CD14-positive monocyte (primary cell): ENCODE measurements at regions not wholly inside any gene's neighbourhood (a gene's known extent, or its start where the extent isn't known, plus 50 kb on each side); places are given as distances from the start of the nearest gene placed in this dataset.

Experiments
- DNase-seq, 3 donors: peaks; one replicate each; pipeline ENCODE4 v3.0.0-alpha.2; 2011 to 2022
- H2AFZ ChIP-seq: 2 replicates; pipeline ENCODE4 v1.6.0; 2012; ENCODE audit warnings: mild to moderate bottlenecking, low read depth, low read length, inconsistent platforms; ENCODE audit not compliant: insufficient read depth, poor library complexity, severe bottlenecking
- H3K27ac ChIP-seq, 2 donors: 1 replicate in 1 of 2; 2 replicates in 1 of 2; pipeline ENCODE4 v1.5.1; 2012 to 2013; ENCODE audit warnings: low read length in 2 of 2, control low read depth in 1 of 2, inconsistent platforms in 1 of 2, low read depth in 1 of 2, mild to moderate bottlenecking in 1 of 2
- H3K27me3 ChIP-seq, 2 donors: one replicate each; pipeline versions ENCODE4 v1.6.0 to v1.6.1; 2011 to 2013; ENCODE audit warnings: low read length in 2 of 2; ENCODE audit not compliant: control insufficient read depth in 2 of 2, insufficient read depth in 2 of 2
- H3K36me3 ChIP-seq, 2 donors: replicated peaks in 1 of 2; 1 replicate in 1 of 2; 2 replicates in 1 of 2; pipeline versions ENCODE4 v1.5.1 to v1.6.1; 2012 to 2013; ENCODE audit warnings: low read length in 2 of 2, control low read depth in 1 of 2, inconsistent platforms in 1 of 2, mild to moderate bottlenecking in 1 of 2; ENCODE audit not compliant: insufficient read depth in 2 of 2, control insufficient read depth in 1 of 2
- H3K4me1 ChIP-seq, 2 donors: 1 replicate in 1 of 2; 2 replicates in 1 of 2; pipeline versions ENCODE4 v1.5.1 to v1.6.1; 2012 to 2013; ENCODE audit warnings: low read length in 2 of 2, control low read depth in 1 of 2, inconsistent platforms in 1 of 2, mild to moderate bottlenecking in 1 of 2, moderate library complexity in 1 of 2; ENCODE audit not compliant: insufficient read depth in 2 of 2, control insufficient read depth in 1 of 2
- H3K4me2 ChIP-seq: replicated peaks from 2 replicates; pipeline ENCODE3; 2012; ENCODE audit warnings: low read length, moderate library complexity, mild to moderate bottlenecking; ENCODE audit not compliant: poor library complexity, severe bottlenecking; ENCODE audit errors: extremely low read depth
- H3K4me3 ChIP-seq, 3 experiments: fragments of 200-600 bp in 1 of 3; sonication (generic) in 1 of 3; replicated peaks in 1 of 3; 1 replicate in 2 of 3; 2 replicates in 1 of 3; pipeline ENCODE4 v1.5.1; 2011 to 2013; ENCODE audit warnings: low read length in 3 of 3, mild to moderate bottlenecking in 3 of 3, control low read depth in 2 of 3, low read depth in 2 of 3, inconsistent platforms in 1 of 3, moderate library complexity in 1 of 3
- H3K79me2 ChIP-seq: 2 replicates; pipeline ENCODE4 v1.6.0; 2012; ENCODE audit warnings: mild to moderate bottlenecking, control low read depth, inconsistent platforms, low read length, moderate library complexity; ENCODE audit not compliant: insufficient read depth
- H3K9ac ChIP-seq: 2 replicates; pipeline ENCODE4 v1.6.0; 2017; ENCODE audit warnings: low read length, mild to moderate bottlenecking; ENCODE audit not compliant: insufficient read depth, poor library complexity, severe bottlenecking
- H3K9me3 ChIP-seq, 2 donors: replicated peaks in 1 of 2; 1 replicate in 1 of 2; 2 replicates in 1 of 2; pipeline versions ENCODE4 v1.5.1 to v1.6.1; 2012 to 2013; ENCODE audit warnings: low read length in 2 of 2, control low read depth in 1 of 2; ENCODE audit not compliant: control insufficient read depth in 1 of 2, insufficient read depth in 1 of 2
- H4K20me1 ChIP-seq: 2 replicates; pipeline ENCODE4 v1.6.0; 2012; ENCODE audit warnings: mild to moderate bottlenecking, low read length, control low read depth, moderate library complexity; ENCODE audit not compliant: insufficient read depth
- H3K27ac Mint-ChIP-seq, 7 donors: one replicate each; pipeline ENCODE4 v1.8.0; 2020; ENCODE audit warnings: mild to moderate bottlenecking in 7 of 7, mixed read lengths in 7 of 7, moderate library complexity in 6 of 7, inconsistent platforms in 2 of 7
- H3K27me3 Mint-ChIP-seq, 3 donors: one replicate each; pipeline ENCODE4 v1.8.0; 2021 to 2022; ENCODE audit warnings: low read depth in 3 of 3, mild to moderate bottlenecking in 3 of 3, mixed read lengths in 3 of 3, moderate library complexity in 3 of 3, inconsistent platforms in 1 of 3
- H3K36me3 Mint-ChIP-seq, 2 donors: one replicate each; pipeline ENCODE4 v1.8.0; 2020; ENCODE audit warnings: mixed read lengths in 2 of 2, inconsistent platforms in 1 of 2, mild to moderate bottlenecking in 1 of 2
- H3K4me1 Mint-ChIP-seq: one replicate; pipeline ENCODE4 v1.8.0; 2020; ENCODE audit warnings: mild to moderate bottlenecking, mixed read lengths
- H3K4me3 Mint-ChIP-seq, 2 donors: one replicate each; pipeline ENCODE4 v1.8.0; 2020; ENCODE audit warnings: mild to moderate bottlenecking in 2 of 2, mixed read lengths in 2 of 2, moderate library complexity in 1 of 2
- H3K9me3 Mint-ChIP-seq, 7 donors: one replicate each; pipeline ENCODE4 v1.8.0; 2020 to 2022; ENCODE audit warnings: mixed read lengths in 7 of 7, mild to moderate bottlenecking in 6 of 7, moderate library complexity in 6 of 7, inconsistent platforms in 2 of 7
- CTCF ChIP-seq: fragments of 200-600 bp; IDR thresholded peaks from one replicate; pipeline ENCODE4 v1.8.0; 2022; ENCODE audit warnings: antibody characterized with exemption, mild to moderate bottlenecking
- WGBS: methylation state at CpG from one replicate; pipeline ENCODE4 v1.1.5; 2013; ENCODE audit warnings: missing lambda C conversion rate; ENCODE audit not compliant: insufficient coverage; 5-methylcytosine and 5-hydroxymethylcytosine counted together
- intact Hi-C, 2 donors: fragments of 100-400 bp; cut with micrococcal nuclease; formaldehyde crosslinking; loops; one replicate each; pipeline versions ENCODE4 v1.15.0 to v1.15.1; 2023

- Histone ChIP-seq H3K79me2 (no peaks in the 10 kb centered on the region), H3K4me3 (no peak overlapping the region), H3K4me1 (no peaks in the 10 kb centered on the region), H3K27me3 (no peaks in the 10 kb centered on the region), H2AFZ (no peak overlapping the region), H3K9me3 (no peaks in the 10 kb centered on the region), H3K27ac (no peak overlapping the region), H3K4me2 (no peak overlapping the region), H3K9ac (no peak overlapping the region), H4K20me1 (no peaks in the 10 kb centered on the region), H3K36me3 (no peaks in the 10 kb centered on the region)
- Mint-ChIP-seq H3K27me3 (peaks cover 0 to 3% (median 0%) of the 10 kb centered on the region in 3 donors), H3K27ac (no peak overlapping the region), H3K9me3 (peaks cover 0 to 5% (median 0%) of the 10 kb centered on the region in 7 donors), H3K4me1 (no peaks in the 10 kb centered on the region), H3K4me3 (no peak overlapping the region), H3K36me3 (no peaks in the 10 kb centered on the region)
- DNase-seq, result no peak
- WGBS, result no CpG with 5 or more reads among the region's 2 CpGs
- intact Hi-C loops, result no loop called here
- no peak for TF ChIP-seq CTCF
Observed at GRCh38 chr1:61580417-61580816, 144.5 kb downstream of the TM2D1 start.

- Histone ChIP-seq H3K4me2 (no peak overlapping the region), H3K79me2 (no peaks in the 10 kb centered on the region), H3K27me3 (no peaks in the 10 kb centered on the region), H3K27ac (no peak overlapping the region), H2AFZ (no peak overlapping the region), H3K9ac (no peak overlapping the region), H3K4me1 (no peaks in the 10 kb centered on the region), H3K4me3 (no peak overlapping the region), H3K36me3 (no peaks in the 10 kb centered on the region), H4K20me1 (no peaks in the 10 kb centered on the region), H3K9me3 (no peaks in the 10 kb centered on the region)
- no peak for DNase-seq
- Mint-ChIP-seq H3K36me3 (no peaks in the 10 kb centered on the region), H3K4me3 (no peak overlapping the region), H3K27me3 (peaks cover 0 to 3% (median 0%) of the 10 kb centered on the region in 3 donors), H3K9me3 (peaks cover 0 to 5% (median 0%) of the 10 kb centered on the region in 7 donors), H3K27ac (no peak overlapping the region), H3K4me1 (no peaks in the 10 kb centered on the region)
- intact Hi-C loops, result no loop called here
- no CpG with 5 or more reads among the region's 1 CpG for WGBS
- TF ChIP-seq CTCF, result no peak
Observed at GRCh38 chr1:61579802-61580201, 145.1 kb downstream of the TM2D1 start.
